Body of pancreas (tissue), 4 donors: ENCODE measurements at regions not wholly inside any gene's neighbourhood (a gene's known extent, or its start where the extent isn't known, plus 50 kb on each side); places are given as distances from the start of the nearest gene placed in this dataset.

Experiments used
- POLR2A ChIP-seq, 3 donors: fragments of 450-650 bp; IDR thresholded peaks; one replicate each; pipeline ENCODE4 v1.6.1; 2016; ENCODE audit warnings: antibody characterized with exemption in 3 of 3, mild to moderate bottlenecking in 2 of 3
- TF ChIP-seq, protein P1 (sequence below), 7 experiments: fragments of 450-650 bp in 4 of 7; fragments of 200-600 bp in 3 of 7; sonication (generic) in 3 of 7; IDR thresholded peaks; one replicate each; pipeline ENCODE4 v1.5.1; 2016 to 2019; ENCODE audit warnings: antibody characterized with exemption in 7 of 7

- TF ChIP-seq, protein P1, sequence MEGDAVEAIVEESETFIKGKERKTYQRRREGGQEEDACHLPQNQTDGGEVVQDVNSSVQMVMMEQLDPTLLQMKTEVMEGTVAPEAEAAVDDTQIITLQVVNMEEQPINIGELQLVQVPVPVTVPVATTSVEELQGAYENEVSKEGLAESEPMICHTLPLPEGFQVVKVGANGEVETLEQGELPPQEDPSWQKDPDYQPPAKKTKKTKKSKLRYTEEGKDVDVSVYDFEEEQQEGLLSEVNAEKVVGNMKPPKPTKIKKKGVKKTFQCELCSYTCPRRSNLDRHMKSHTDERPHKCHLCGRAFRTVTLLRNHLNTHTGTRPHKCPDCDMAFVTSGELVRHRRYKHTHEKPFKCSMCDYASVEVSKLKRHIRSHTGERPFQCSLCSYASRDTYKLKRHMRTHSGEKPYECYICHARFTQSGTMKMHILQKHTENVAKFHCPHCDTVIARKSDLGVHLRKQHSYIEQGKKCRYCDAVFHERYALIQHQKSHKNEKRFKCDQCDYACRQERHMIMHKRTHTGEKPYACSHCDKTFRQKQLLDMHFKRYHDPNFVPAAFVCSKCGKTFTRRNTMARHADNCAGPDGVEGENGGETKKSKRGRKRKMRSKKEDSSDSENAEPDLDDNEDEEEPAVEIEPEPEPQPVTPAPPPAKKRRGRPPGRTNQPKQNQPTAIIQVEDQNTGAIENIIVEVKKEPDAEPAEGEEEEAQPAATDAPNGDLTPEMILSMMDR (IDR thresholded peaks at IDR 0.05) = no peak
- no peak for TF ChIP-seq POLR2A (IDR thresholded peaks at IDR 0.05)
Measured at GRCh38 chr9:30121611-30122010, 2262.8 kb upstream of the ACO1 start.
